Vagina (tissue), 2 donors: ENCODE measurements at regions not wholly inside any gene's neighbourhood (a gene's known extent, or its start where the extent isn't known, plus 50 kb on each side); places are given as distances from the start of the nearest gene placed in this dataset.

ENCODE experiments used
- POLR2A ChIP-seq, 2 donors: fragments of 450-650 bp; IDR thresholded peaks; one replicate each; pipeline ENCODE4 v1.6.1; 2017; ENCODE audit warnings: antibody characterized with exemption in 2 of 2, mild to moderate bottlenecking in 2 of 2, moderate library complexity in 2 of 2
- POLR2AphosphoS5 ChIP-seq, 2 donors: sonication (generic); formaldehyde crosslinking; IDR thresholded peaks; one replicate each; pipeline ENCODE4 v1.9.0; 2017; ENCODE audit warnings: antibody characterized with exemption in 2 of 2, mild to moderate bottlenecking in 2 of 2, low read depth in 1 of 2; ENCODE audit not compliant: insufficient read depth in 1 of 2
- TF ChIP-seq, protein P1 (sequence below), 3 experiments: fragments of 450-650 bp in 2 of 3; fragments of 200-600 bp in 1 of 3; sonication (generic) in 1 of 3; IDR thresholded peaks; one replicate each; pipeline ENCODE4 v1.5.1; 2017 to 2019; ENCODE audit warnings: antibody characterized with exemption in 3 of 3, mild to moderate bottlenecking in 2 of 3, moderate library complexity in 2 of 3

- TF ChIP-seq, protein P1, sequence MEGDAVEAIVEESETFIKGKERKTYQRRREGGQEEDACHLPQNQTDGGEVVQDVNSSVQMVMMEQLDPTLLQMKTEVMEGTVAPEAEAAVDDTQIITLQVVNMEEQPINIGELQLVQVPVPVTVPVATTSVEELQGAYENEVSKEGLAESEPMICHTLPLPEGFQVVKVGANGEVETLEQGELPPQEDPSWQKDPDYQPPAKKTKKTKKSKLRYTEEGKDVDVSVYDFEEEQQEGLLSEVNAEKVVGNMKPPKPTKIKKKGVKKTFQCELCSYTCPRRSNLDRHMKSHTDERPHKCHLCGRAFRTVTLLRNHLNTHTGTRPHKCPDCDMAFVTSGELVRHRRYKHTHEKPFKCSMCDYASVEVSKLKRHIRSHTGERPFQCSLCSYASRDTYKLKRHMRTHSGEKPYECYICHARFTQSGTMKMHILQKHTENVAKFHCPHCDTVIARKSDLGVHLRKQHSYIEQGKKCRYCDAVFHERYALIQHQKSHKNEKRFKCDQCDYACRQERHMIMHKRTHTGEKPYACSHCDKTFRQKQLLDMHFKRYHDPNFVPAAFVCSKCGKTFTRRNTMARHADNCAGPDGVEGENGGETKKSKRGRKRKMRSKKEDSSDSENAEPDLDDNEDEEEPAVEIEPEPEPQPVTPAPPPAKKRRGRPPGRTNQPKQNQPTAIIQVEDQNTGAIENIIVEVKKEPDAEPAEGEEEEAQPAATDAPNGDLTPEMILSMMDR (IDR thresholded peaks at IDR 0.05) = no peak
- TF ChIP-seq POLR2A (IDR thresholded peaks at IDR 0.05) (no peak), POLR2AphosphoS5 (IDR thresholded peaks at IDR 0.05; ENCODE audit: insufficient read depth in 1 of 2, low read depth in 1 of 2) (no peak)
These were observed 70.6 kb upstream of the LEP start for GRCh38 chr7:128170461-128170860.
